CD14-positive monocyte (primary cell): ENCODE measurements at regions not wholly inside any gene's neighbourhood (a gene's known extent, or its start where the extent isn't known, plus 50 kb on each side); places are given as distances from the start of the nearest gene placed in this dataset.

Experiments used
- DNase-seq, 3 donors: peaks; one replicate each; pipeline ENCODE4 v3.0.0-alpha.2; 2011 to 2022
- H2AFZ ChIP-seq: 2 replicates; pipeline ENCODE4 v1.6.0; 2012; ENCODE audit warnings: mild to moderate bottlenecking, low read depth, low read length, inconsistent platforms; ENCODE audit not compliant: insufficient read depth, poor library complexity, severe bottlenecking
- H3K27ac ChIP-seq, 2 donors: 1 replicate in 1 of 2; 2 replicates in 1 of 2; pipeline ENCODE4 v1.5.1; 2012 to 2013; ENCODE audit warnings: low read length in 2 of 2, control low read depth in 1 of 2, inconsistent platforms in 1 of 2, low read depth in 1 of 2, mild to moderate bottlenecking in 1 of 2
- H3K27me3 ChIP-seq, 2 donors: one replicate each; pipeline versions ENCODE4 v1.6.0 to v1.6.1; 2011 to 2013; ENCODE audit warnings: low read length in 2 of 2; ENCODE audit not compliant: control insufficient read depth in 2 of 2, insufficient read depth in 2 of 2
- H3K36me3 ChIP-seq, 2 donors: replicated peaks in 1 of 2; 1 replicate in 1 of 2; 2 replicates in 1 of 2; pipeline versions ENCODE4 v1.5.1 to v1.6.1; 2012 to 2013; ENCODE audit warnings: low read length in 2 of 2, control low read depth in 1 of 2, inconsistent platforms in 1 of 2, mild to moderate bottlenecking in 1 of 2; ENCODE audit not compliant: insufficient read depth in 2 of 2, control insufficient read depth in 1 of 2
- H3K4me1 ChIP-seq, 2 donors: 1 replicate in 1 of 2; 2 replicates in 1 of 2; pipeline versions ENCODE4 v1.5.1 to v1.6.1; 2012 to 2013; ENCODE audit warnings: low read length in 2 of 2, control low read depth in 1 of 2, inconsistent platforms in 1 of 2, mild to moderate bottlenecking in 1 of 2, moderate library complexity in 1 of 2; ENCODE audit not compliant: insufficient read depth in 2 of 2, control insufficient read depth in 1 of 2
- H3K4me2 ChIP-seq: replicated peaks from 2 replicates; pipeline ENCODE3; 2012; ENCODE audit warnings: low read length, moderate library complexity, mild to moderate bottlenecking; ENCODE audit not compliant: poor library complexity, severe bottlenecking; ENCODE audit errors: extremely low read depth
- H3K4me3 ChIP-seq, 3 experiments: fragments of 200-600 bp in 1 of 3; sonication (generic) in 1 of 3; replicated peaks in 1 of 3; 1 replicate in 2 of 3; 2 replicates in 1 of 3; pipeline ENCODE4 v1.5.1; 2011 to 2013; ENCODE audit warnings: low read length in 3 of 3, mild to moderate bottlenecking in 3 of 3, control low read depth in 2 of 3, low read depth in 2 of 3, inconsistent platforms in 1 of 3, moderate library complexity in 1 of 3
- H3K79me2 ChIP-seq: 2 replicates; pipeline ENCODE4 v1.6.0; 2012; ENCODE audit warnings: mild to moderate bottlenecking, control low read depth, inconsistent platforms, low read length, moderate library complexity; ENCODE audit not compliant: insufficient read depth
- H3K9ac ChIP-seq: 2 replicates; pipeline ENCODE4 v1.6.0; 2017; ENCODE audit warnings: low read length, mild to moderate bottlenecking; ENCODE audit not compliant: insufficient read depth, poor library complexity, severe bottlenecking
- H3K9me3 ChIP-seq, 2 donors: replicated peaks in 1 of 2; 1 replicate in 1 of 2; 2 replicates in 1 of 2; pipeline versions ENCODE4 v1.5.1 to v1.6.1; 2012 to 2013; ENCODE audit warnings: low read length in 2 of 2, control low read depth in 1 of 2; ENCODE audit not compliant: control insufficient read depth in 1 of 2, insufficient read depth in 1 of 2
- H4K20me1 ChIP-seq: 2 replicates; pipeline ENCODE4 v1.6.0; 2012; ENCODE audit warnings: mild to moderate bottlenecking, low read length, control low read depth, moderate library complexity; ENCODE audit not compliant: insufficient read depth
- H3K27ac Mint-ChIP-seq, 7 donors: one replicate each; pipeline ENCODE4 v1.8.0; 2020; ENCODE audit warnings: mild to moderate bottlenecking in 7 of 7, mixed read lengths in 7 of 7, moderate library complexity in 6 of 7, inconsistent platforms in 2 of 7
- H3K27me3 Mint-ChIP-seq, 3 donors: one replicate each; pipeline ENCODE4 v1.8.0; 2021 to 2022; ENCODE audit warnings: low read depth in 3 of 3, mild to moderate bottlenecking in 3 of 3, mixed read lengths in 3 of 3, moderate library complexity in 3 of 3, inconsistent platforms in 1 of 3
- H3K36me3 Mint-ChIP-seq, 2 donors: one replicate each; pipeline ENCODE4 v1.8.0; 2020; ENCODE audit warnings: mixed read lengths in 2 of 2, inconsistent platforms in 1 of 2, mild to moderate bottlenecking in 1 of 2
- H3K4me1 Mint-ChIP-seq: one replicate; pipeline ENCODE4 v1.8.0; 2020; ENCODE audit warnings: mild to moderate bottlenecking, mixed read lengths
- H3K4me3 Mint-ChIP-seq, 2 donors: one replicate each; pipeline ENCODE4 v1.8.0; 2020; ENCODE audit warnings: mild to moderate bottlenecking in 2 of 2, mixed read lengths in 2 of 2, moderate library complexity in 1 of 2
- H3K9me3 Mint-ChIP-seq, 7 donors: one replicate each; pipeline ENCODE4 v1.8.0; 2020 to 2022; ENCODE audit warnings: mixed read lengths in 7 of 7, mild to moderate bottlenecking in 6 of 7, moderate library complexity in 6 of 7, inconsistent platforms in 2 of 7
- WGBS: methylation state at CpG from one replicate; pipeline ENCODE4 v1.1.5; 2013; ENCODE audit warnings: missing lambda C conversion rate; ENCODE audit not compliant: insufficient coverage; 5-methylcytosine and 5-hydroxymethylcytosine counted together
- intact Hi-C, 2 donors: fragments of 100-400 bp; cut with micrococcal nuclease; formaldehyde crosslinking; loops; one replicate each; pipeline versions ENCODE4 v1.15.0 to v1.15.1; 2023
- TF ChIP-seq, protein P1 (sequence below): fragments of 200-600 bp; IDR thresholded peaks from one replicate; pipeline ENCODE4 v1.8.0; 2022; ENCODE audit warnings: antibody characterized with exemption, mild to moderate bottlenecking

DNA sequence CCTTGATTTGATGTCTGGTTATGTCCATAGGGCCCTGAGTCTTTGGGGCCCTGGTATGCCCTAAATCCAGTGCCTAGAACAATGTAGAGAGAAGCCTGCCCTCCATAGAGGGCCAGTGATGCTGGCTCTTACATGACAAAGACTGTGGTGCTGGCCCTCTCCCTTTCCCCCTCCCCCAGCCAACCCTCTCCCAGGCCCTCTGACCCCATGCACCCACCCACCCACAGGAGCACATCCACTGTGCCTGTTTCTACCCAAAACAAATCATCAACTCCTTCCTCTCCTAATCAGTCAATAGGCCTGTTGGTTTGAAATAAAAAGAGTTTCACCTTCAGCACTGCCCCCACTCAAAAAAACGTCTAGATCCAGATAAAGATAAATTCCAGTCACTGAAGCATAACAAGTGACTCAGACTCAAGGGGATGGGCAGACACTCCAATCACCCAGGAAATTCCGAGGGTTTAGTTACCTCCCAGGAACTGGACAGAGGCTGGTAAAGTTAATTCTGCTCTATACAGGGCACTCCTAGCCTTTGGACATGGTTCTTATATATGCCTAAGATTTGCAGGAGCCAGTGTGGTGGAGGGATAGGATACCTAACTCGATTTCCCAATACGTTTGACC lies 144.8 kb upstream of the VANGL1 start:
- Histone ChIP-seq H3K27me3 (no peaks in the 10 kb centered on the region), H3K79me2 (no peaks in the 10 kb centered on the region), H3K27ac (no peak overlapping the region), H3K36me3 (no peaks in the 10 kb centered on the region), H3K9ac (no peak overlapping the region), H3K9me3 (no peaks in the 10 kb centered on the region), H3K4me1 (peaks cover 0 to 7% of the 10 kb centered on the region in 2 donors), H3K4me2 (no peak overlapping the region), H2AFZ (no peak overlapping the region), H4K20me1 (no peaks in the 10 kb centered on the region), H3K4me3 (no peak overlapping the region)
- H3K27ac Mint-ChIP-seq, result no peak overlapping the region
- peaks cover 8% of the 10 kb centered on the region for H3K4me1 Mint-ChIP-seq
- peaks cover 0 to 7% (median 1%) of the 10 kb centered on the region in 3 donors for H3K27me3 Mint-ChIP-seq
- TF ChIP-seq, protein P1, sequence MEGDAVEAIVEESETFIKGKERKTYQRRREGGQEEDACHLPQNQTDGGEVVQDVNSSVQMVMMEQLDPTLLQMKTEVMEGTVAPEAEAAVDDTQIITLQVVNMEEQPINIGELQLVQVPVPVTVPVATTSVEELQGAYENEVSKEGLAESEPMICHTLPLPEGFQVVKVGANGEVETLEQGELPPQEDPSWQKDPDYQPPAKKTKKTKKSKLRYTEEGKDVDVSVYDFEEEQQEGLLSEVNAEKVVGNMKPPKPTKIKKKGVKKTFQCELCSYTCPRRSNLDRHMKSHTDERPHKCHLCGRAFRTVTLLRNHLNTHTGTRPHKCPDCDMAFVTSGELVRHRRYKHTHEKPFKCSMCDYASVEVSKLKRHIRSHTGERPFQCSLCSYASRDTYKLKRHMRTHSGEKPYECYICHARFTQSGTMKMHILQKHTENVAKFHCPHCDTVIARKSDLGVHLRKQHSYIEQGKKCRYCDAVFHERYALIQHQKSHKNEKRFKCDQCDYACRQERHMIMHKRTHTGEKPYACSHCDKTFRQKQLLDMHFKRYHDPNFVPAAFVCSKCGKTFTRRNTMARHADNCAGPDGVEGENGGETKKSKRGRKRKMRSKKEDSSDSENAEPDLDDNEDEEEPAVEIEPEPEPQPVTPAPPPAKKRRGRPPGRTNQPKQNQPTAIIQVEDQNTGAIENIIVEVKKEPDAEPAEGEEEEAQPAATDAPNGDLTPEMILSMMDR, result no peak
- no peak for DNase-seq
- no peaks in the 10 kb centered on the region for H3K36me3 Mint-ChIP-seq
- no CpG with 5 or more reads among the region's 4 CpGs for WGBS
- H3K4me3 Mint-ChIP-seq, result no peak overlapping the region
- H3K9me3 Mint-ChIP-seq, result peaks cover 0 to 2% (median 0%) of the 10 kb centered on the region in 7 donors
- intact Hi-C loops, result no loop called here

- Mint-ChIP-seq H3K27ac (no peak overlapping the region), H3K27me3 (peaks cover 0 to 7% (median 1%) of the 10 kb centered on the region in 3 donors), H3K36me3 (no peaks in the 10 kb centered on the region), H3K4me1 (no peaks in the 10 kb centered on the region), H3K9me3 (peaks cover 0 to 2% (median 0%) of the 10 kb centered on the region in 7 donors), H3K4me3 (no peak overlapping the region)
- no peaks in the 10 kb centered on the region for H4K20me1 ChIP-seq
- H3K9ac ChIP-seq, result no peak overlapping the region
- WGBS, result 90% methylated on average over 4 of the region's 6 CpGs
- TF ChIP-seq, protein P1, result no peak
- intact Hi-C loops, result no loop called here
- no peaks in the 10 kb centered on the region for H3K9me3 ChIP-seq
- no peak overlapping the region for H3K4me2 ChIP-seq
- H3K4me3 ChIP-seq, result no peak overlapping the region
- H2AFZ ChIP-seq, result no peak overlapping the region
- H3K4me1 ChIP-seq, result no peaks in the 10 kb centered on the region
- no peak for DNase-seq
- no peak overlapping the region for H3K27ac ChIP-seq
- no peaks in the 10 kb centered on the region for H3K27me3 ChIP-seq
- no peaks in the 10 kb centered on the region for H3K79me2 ChIP-seq
- H3K36me3 ChIP-seq, result no peaks in the 10 kb centered on the region
Measured at GRCh38 chr1:115495625-115496024, 146.1 kb upstream of the VANGL1 start.
